HG03095 (cell line): ENCODE measurements at regions not wholly inside any gene's neighbourhood (a gene's known extent, or its start where the extent isn't known, plus 50 kb on each side); places are given as distances from the start of the nearest gene placed in this dataset.

Source experiments
- ATAC-seq: cut with Tn5 transposase; IDR thresholded peaks from one replicate; pipeline ENCODE4 v1.9.1; 2021; ENCODE audit warnings: moderate library complexity; ENCODE audit not compliant: unreplicated experiment

GRCh38 chr10:78312197-78313047 is 278.8 kb downstream of the RPS24 start:
- ATAC-seq, result no peak

GRCh38 chr10:78313048-78313381 is 279.4 kb downstream of the RPS24 start:
- ATAC-seq, result no peak

- ATAC-seq, result no peak
These were observed 280.0 kb downstream of the RPS24 start for GRCh38 chr10:78313636-78314035.

- ATAC-seq, result no peak
These were observed 281.0 kb downstream of the RPS24 start for GRCh38 chr10:78314651-78315050.

- ATAC-seq, result no peak
These were observed 282.8 kb downstream of the RPS24 start for GRCh38 chr10:78316451-78316931.

GRCh38 chr10:78318305-78318704 is 284.6 kb downstream of the RPS24 start:
- no peak for ATAC-seq

- ATAC-seq, result no peak
These were observed 285.7 kb downstream of the RPS24 start for GRCh38 chr10:78319371-78319770.

- no peak for ATAC-seq
These were observed 286.2 kb downstream of the RPS24 start for GRCh38 chr10:78319841-78320240.

GRCh38 chr10:78320506-78320905 is 286.8 kb downstream of the RPS24 start:
- ATAC-seq, result no peak

GRCh38 chr10:78321000-78321399 is 287.3 kb downstream of the RPS24 start:
- ATAC-seq, result no peak

- ATAC-seq, result no peak
These were observed 287.8 kb downstream of the RPS24 start for GRCh38 chr10:78321500-78321899.

- ATAC-seq, result no peak
These were observed 292.7 kb downstream of the RPS24 start for GRCh38 chr10:78326372-78326771.

- ATAC-seq, result no peak
These were observed 294.3 kb downstream of the RPS24 start for GRCh38 chr10:78327778-78328591.

- ATAC-seq, result no peak
These were observed 295.1 kb downstream of the RPS24 start for GRCh38 chr10:78328592-78329404.

- ATAC-seq, result no peak
These were observed 297.2 kb downstream of the RPS24 start for GRCh38 chr10:78330884-78331283.

- ATAC-seq, result no peak
These were observed 297.8 kb downstream of the RPS24 start for GRCh38 chr10:78331391-78331922.

GRCh38 chr10:78332012-78332411 is 298.3 kb downstream of the RPS24 start:
- ATAC-seq, result no peak

- no peak for ATAC-seq
These were observed 299.0 kb downstream of the RPS24 start for GRCh38 chr10:78332657-78333056.

GRCh38 chr10:78333362-78334143 is 299.9 kb downstream of the RPS24 start:
- no peak for ATAC-seq

GRCh38 chr10:78335371-78335690 is 301.7 kb downstream of the RPS24 start:
- no peak for ATAC-seq
